SK-N-SH (cell line): ENCODE measurements at regions not wholly inside any gene's neighbourhood (a gene's known extent, or its start where the extent isn't known, plus 50 kb on each side); places are given as distances from the start of the nearest gene placed in this dataset.

Experiments
- CTCF ChIA-PET: fragments of 300-600, 350-600 bp; formaldehyde crosslinking; extraction: SDS; loops from one replicate; lab custom pipeline; 2021; lab: Yijun Ruan, JAX
- POLR2A ChIA-PET: fragments of 350-600 bp; sonication (Branson Sonifier 250); formaldehyde crosslinking; extraction: SDS; loops from one replicate; lab custom pipeline; 2020; ENCODE audit warnings: antibody characterized with exemption, inconsistent platforms; lab: Yijun Ruan, JAX
- DNase-seq: peaks from one replicate; pipeline ENCODE4 v3.0.0; 2012
- H2AFZ ChIP-seq: fragments of 200-600 bp; sonication (generic); 2 replicates; pipeline ENCODE4 v1.8.1; 2016; ENCODE audit warnings: antibody characterized with exemption, mild to moderate bottlenecking, low read depth
- H3F3A ChIP-seq: fragments of 200-600 bp; sonication (generic); replicated peaks from 2 replicates; pipeline ENCODE3; 2016; ENCODE audit warnings: antibody characterized with exemption, mild to moderate bottlenecking; ENCODE audit not compliant: insufficient read depth
- H3K27ac ChIP-seq, 2 experiments: fragments of 200-500 bp in 1 of 2; fragments of 200-600 bp in 1 of 2; sonication (Bioruptor generic) in 1 of 2; sonication (generic), shearing (Covaris generic) in 1 of 2; 2 replicates each; pipeline versions ENCODE4 v1.5.1 to v1.6.1; 2014 to 2016; ENCODE audit warnings: low read depth in 2 of 2, inconsistent platforms in 1 of 2, low read length in 1 of 2, mild to moderate bottlenecking in 1 of 2, mixed read lengths in 1 of 2
- H3K27me3 ChIP-seq: fragments of 200-600 bp; sonication (generic), shearing (Covaris generic); 2 replicates; pipeline ENCODE4 v1.6.1; 2016; ENCODE audit warnings: mixed run types; ENCODE audit not compliant: insufficient read depth
- H3K36me3 ChIP-seq, 2 experiments: fragments of 200-500 bp in 1 of 2; fragments of 200-600 bp in 1 of 2; sonication (Bioruptor generic) in 1 of 2; sonication (generic) in 1 of 2; replicated peaks in 1 of 2; 2 replicates each; pipeline versions ENCODE3 to v1.5.1; 2014 to 2016; ENCODE audit warnings: low read length in 1 of 2, mild to moderate bottlenecking in 1 of 2; ENCODE audit not compliant: insufficient read depth in 2 of 2, control insufficient read depth in 1 of 2
- H3K4me1 ChIP-seq, 2 experiments: fragments of 200-500 bp in 1 of 2; fragments of 200-600 bp in 1 of 2; sonication (Bioruptor generic) in 1 of 2; sonication (generic), shearing (Covaris generic) in 1 of 2; 2 replicates each; pipeline versions ENCODE4 v1.5.1 to v1.6.1; 2014 to 2016; ENCODE audit warnings: low read depth in 1 of 2, low read length in 1 of 2, mixed run types in 1 of 2; ENCODE audit not compliant: insufficient read depth in 2 of 2, control insufficient read depth in 1 of 2
- H3K4me2 ChIP-seq: fragments of 200-600 bp; sonication (generic), shearing (Covaris generic); 2 replicates; pipeline ENCODE4 v1.6.1; 2017; ENCODE audit warnings: mixed run types
- H3K4me3 ChIP-seq, 2 experiments: fragments of 200-500 bp in 1 of 2; fragments of 200-600 bp in 1 of 2; sonication (Bioruptor generic) in 1 of 2; sonication (generic), shearing (Covaris generic) in 1 of 2; 2 replicates each; pipeline versions ENCODE4 v1.5.1 to v1.8.1; 2014 to 2016; ENCODE audit warnings: low read depth in 2 of 2, inconsistent platforms in 1 of 2, low read length in 1 of 2, mild to moderate bottlenecking in 1 of 2, mixed read lengths in 1 of 2, moderate library complexity in 1 of 2
- H3K79me2 ChIP-seq: fragments of 200-600 bp; sonication (generic); 2 replicates; pipeline ENCODE4 v1.8.1; 2017; ENCODE audit warnings: mild to moderate bottlenecking; ENCODE audit not compliant: insufficient read depth
- H3K9ac ChIP-seq: fragments of 200-600 bp; sonication (generic); 2 replicates; pipeline ENCODE4 v1.6.1; 2017; ENCODE audit warnings: mixed run types
- H3K9me2 ChIP-seq: fragments of 200-600 bp; sonication (generic); 2 replicates; pipeline ENCODE4 v1.6.1; 2017; ENCODE audit warnings: mixed run types
- H3K9me3 ChIP-seq: fragments of 200-600 bp; sonication (generic); 2 replicates; pipeline ENCODE4 v1.6.1; 2017; ENCODE audit warnings: mixed run types, mild to moderate bottlenecking, moderate library complexity
- H4K20me1 ChIP-seq: fragments of 200-600 bp; sonication (generic); 2 replicates; pipeline ENCODE4 v1.6.1; 2017; ENCODE audit warnings: mild to moderate bottlenecking, mixed run types; ENCODE audit not compliant: insufficient read depth
- CTCF ChIP-seq: fragments of 200-600 bp; sonication (generic); IDR thresholded peaks from 2 replicates; pipeline ENCODE4 v1.6.1; 2017; ENCODE audit warnings: antibody characterized with exemption, mild to moderate bottlenecking, moderate library complexity
- ELF1 ChIP-seq: IDR thresholded peaks from 2 replicates; pipeline ENCODE4 v1.4.0; 2012
- EZH2phosphoT487 ChIP-seq: fragments of 200-600 bp; sonication (generic); IDR thresholded peaks from 2 replicates; pipeline ENCODE4 v1.6.1; 2017; ENCODE audit warnings: low read depth, mixed run types, mild to moderate bottlenecking, antibody characterized with exemption, moderate library complexity, borderline replicate concordance
- FOXJ3 ChIP-seq: sonication (generic); formaldehyde crosslinking; IDR thresholded peaks from 2 replicates; pipeline ENCODE4 v1.5.1; 2020; ENCODE audit warnings: mild to moderate bottlenecking, missing genetic modification reagents
- FOXM1 ChIP-seq: IDR thresholded peaks from 2 replicates; pipeline ENCODE4 v1.4.0; 2012; ENCODE audit warnings: low read depth, mild to moderate bottlenecking
- GABPA ChIP-seq: IDR thresholded peaks from 2 replicates; pipeline ENCODE4 v1.4.0; 2012; ENCODE audit warnings: low read depth, mild to moderate bottlenecking
- JUND ChIP-seq: IDR thresholded peaks from 2 replicates; pipeline ENCODE4 v1.4.0; 2012
- MEF2A ChIP-seq: IDR thresholded peaks from 2 replicates; pipeline ENCODE4 v1.4.0; 2012; ENCODE audit warnings: low read depth, borderline replicate concordance
- MXI1 ChIP-seq: IDR thresholded peaks from 2 replicates; pipeline ENCODE4 v1.6.1; 2012; ENCODE audit warnings: mild to moderate bottlenecking, low read depth, low read length, improper control_type of control experiment
- NRF1 ChIP-seq: IDR thresholded peaks from 2 replicates; pipeline ENCODE4 v1.6.1; 2012; ENCODE audit warnings: low read depth, mild to moderate bottlenecking, low read length
- POLR2AphosphoS5 ChIP-seq: IDR thresholded peaks from 2 replicates; pipeline ENCODE4 v1.6.1; 2012; ENCODE audit warnings: low read depth, low read length
- REST ChIP-seq: IDR thresholded peaks from 2 replicates; pipeline ENCODE4 v1.6.1; 2012; ENCODE audit warnings: mild to moderate bottlenecking, low read depth, low read length, moderate library complexity
- RFX5 ChIP-seq: IDR thresholded peaks from 2 replicates; pipeline ENCODE4 v1.6.1; 2012; ENCODE audit warnings: mild to moderate bottlenecking, improper control_type of control experiment, low read length
- RXRA ChIP-seq: IDR thresholded peaks from 2 replicates; pipeline ENCODE4 v1.4.0; 2012; ENCODE audit warnings: low read depth, mild to moderate bottlenecking, borderline replicate concordance
- SIN3A ChIP-seq: IDR thresholded peaks from 2 replicates; pipeline ENCODE4 v1.6.1; 2012; ENCODE audit warnings: low read depth, mild to moderate bottlenecking, low read length, moderate library complexity, borderline replicate concordance
- TCF12 ChIP-seq: IDR thresholded peaks from 2 replicates; pipeline ENCODE4 v1.4.0; 2012
- WGBS: methylation state at CpG from one replicate; pipeline ENCODE4 v1.1.6; 2017; ENCODE audit warnings: low lambda C conversion rate; 5-methylcytosine and 5-hydroxymethylcytosine counted together
- TF ChIP-seq, protein P1 (sequence below): IDR thresholded peaks from 2 replicates; pipeline ENCODE4 v1.4.0; 2012; ENCODE audit warnings: low read depth
- TF ChIP-seq, protein P2 (sequence below): IDR thresholded peaks from 2 replicates; pipeline ENCODE4 v1.4.0; 2012; ENCODE audit warnings: low read depth, borderline replicate concordance

GRCh38 chr1:169027607-169028320 lies 78.7 kb upstream of the ATP1B1 start:
- CTCF ChIA-PET, result interaction anchor here (0.5 kb wide), 1 partner anchor 1478 kb away, joined by 3 read pairs; no protein-coding TSS in a partner anchor

DNA sequence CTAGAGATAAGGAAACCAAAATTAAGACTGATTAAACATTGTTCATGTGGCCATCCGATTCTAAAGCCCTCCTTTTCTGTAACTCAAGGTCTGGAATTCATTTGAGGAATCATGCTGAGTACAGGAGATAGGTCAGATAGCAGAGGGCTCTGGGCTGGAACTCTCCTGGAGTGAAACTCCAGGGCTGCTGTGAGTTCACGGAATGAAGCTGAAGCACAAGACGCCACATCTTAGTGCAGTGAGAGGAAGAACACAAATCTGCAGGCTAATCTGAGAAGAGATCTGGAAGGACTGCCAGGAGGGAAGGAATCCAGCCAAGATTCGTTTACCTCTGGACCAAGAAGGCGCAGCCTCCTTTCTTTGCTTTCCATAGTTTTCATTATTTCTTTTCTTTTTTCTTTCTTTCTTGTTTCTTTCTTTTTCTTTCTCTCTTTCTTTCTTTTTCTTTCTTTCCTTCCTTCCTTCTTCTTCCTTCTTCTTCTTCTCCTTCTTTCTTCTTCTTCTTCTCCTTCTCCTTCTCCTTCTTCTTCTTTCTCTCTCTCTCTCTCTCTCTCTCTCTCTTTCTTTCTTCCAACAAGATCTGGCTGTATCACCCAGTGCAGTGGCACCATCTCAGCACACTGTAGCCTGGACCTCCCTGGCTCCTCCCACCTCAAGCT lies 74.8 kb upstream of the ATP1B1 start:
- peak; percentile 16 for DNase-seq
- Histone ChIP-seq H3K27ac (peak overlapping the region in 1 of 2 experiments; percentile 74; a peak in 2 of 4 replicates), H3K9me2 (no peaks in the 10 kb centered on the region), H3F3A (no peaks in the 10 kb centered on the region), H2AFZ (peak overlapping the region; percentile 41; the same call in 1 of the 2 replicates), H3K36me3 (no peaks in the 10 kb centered on the region), H3K4me2 (no peak overlapping the region), H4K20me1 (no peaks in the 10 kb centered on the region), H3K79me2 (no peaks in the 10 kb centered on the region), H3K9me3 (no peaks in the 10 kb centered on the region), H3K9ac (no peak overlapping the region), H3K27me3 (no peaks in the 10 kb centered on the region), H3K4me3 (0 out of 4 replicates have a peak overlapping the region, but pooled peaks of 1 of the 2 experiments have one; percentile 7), H3K4me1 (peaks cover 0 to 3% of the 10 kb centered on the region in 2 experiments; a peak in 2 of 4 replicates)
- 41% methylated on average over 5 of the region's 5 CpGs for WGBS
- POLR2A ChIA-PET, result no interaction called here
- CTCF ChIA-PET, result interaction anchor here (1.0 to 1.2 kb wide), 2 partner anchors 10 to 429 kb away, joined by 3 read pairs; no protein-coding TSS in a partner anchor
- TF ChIP-seq TCF12, result peak; percentile 52
- no peak for TF ChIP-seq FOXM1
- TF ChIP-seq RXRA, result no peak
- no peak for TF ChIP-seq MEF2A
- TF ChIP-seq REST, result no peak
- no peak for TF ChIP-seq POLR2AphosphoS5
- TF ChIP-seq, protein P1, sequence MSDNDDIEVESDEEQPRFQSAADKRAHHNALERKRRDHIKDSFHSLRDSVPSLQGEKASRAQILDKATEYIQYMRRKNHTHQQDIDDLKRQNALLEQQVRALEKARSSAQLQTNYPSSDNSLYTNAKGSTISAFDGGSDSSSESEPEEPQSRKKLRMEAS, result no peak
- no peak for TF ChIP-seq ELF1
- TF ChIP-seq JUND, result 0 out of 2 replicates have a peak, but pooled peaks have one; percentile 8
- no peak for TF ChIP-seq MXI1

More at GRCh38 chr1:169027607-169028320, 78.7 kb upstream of the ATP1B1 start:
- H3K27ac ChIP-seq, result no peak overlapping the region
- no peak overlapping the region for H3K4me2 ChIP-seq
- 74% methylated on average over 7 of the region's 8 CpGs for WGBS
- peaks cover 0 to 3% of the 10 kb centered on the region in 2 experiments; a peak in 2 of 4 replicates for H3K4me1 ChIP-seq
- no peak for DNase-seq
- POLR2A ChIA-PET, result no interaction called here
- no peaks in the 10 kb centered on the region for H3K36me3 ChIP-seq
- H3K9me3 ChIP-seq, result no peaks in the 10 kb centered on the region
- H3K9ac ChIP-seq, result no peak overlapping the region
- TF ChIP-seq EZH2phosphoT487 (no peak), GABPA (no peak), CTCF (no peak), TCF12 (no peak), FOXJ3 (no peak), FOXM1 (no peak), SIN3A (no peak), RXRA (no peak), MEF2A (no peak), JUND (no peak), NRF1 (no peak), RFX5 (no peak)
- TF ChIP-seq, protein P2, sequence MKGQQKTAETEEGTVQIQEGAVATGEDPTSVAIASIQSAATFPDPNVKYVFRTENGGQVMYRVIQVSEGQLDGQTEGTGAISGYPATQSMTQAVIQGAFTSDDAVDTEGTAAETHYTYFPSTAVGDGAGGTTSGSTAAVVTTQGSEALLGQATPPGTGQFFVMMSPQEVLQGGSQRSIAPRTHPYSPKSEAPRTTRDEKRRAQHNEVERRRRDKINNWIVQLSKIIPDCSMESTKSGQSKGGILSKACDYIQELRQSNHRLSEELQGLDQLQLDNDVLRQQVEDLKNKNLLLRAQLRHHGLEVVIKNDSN, result no peak
- H3K9me2 ChIP-seq, result no peaks in the 10 kb centered on the region
- H3K4me3 ChIP-seq, result no peak overlapping the region
- no peak overlapping the region for H2AFZ ChIP-seq
- no peaks in the 10 kb centered on the region for H3K79me2 ChIP-seq
- H4K20me1 ChIP-seq, result no peaks in the 10 kb centered on the region
- no peaks in the 10 kb centered on the region for H3F3A ChIP-seq
- no peaks in the 10 kb centered on the region for H3K27me3 ChIP-seq
